KMS-11 (cell line): ENCODE measurements at regions not wholly inside any gene's neighbourhood (a gene's known extent, or its start where the extent isn't known, plus 50 kb on each side); places are given as distances from the start of the nearest gene placed in this dataset.

ENCODE experiments used
- H2AFZ ChIP-seq: fragments of 200-600 bp; sonication (generic); 2 replicates; pipeline ENCODE4 v1.6.1; 2016; ENCODE audit warnings: antibody characterized with exemption, mixed run types, low read depth
- H3K27ac ChIP-seq: fragments of 200-600 bp; sonication (generic); 2 replicates; pipeline ENCODE4 v1.6.1; 2016; ENCODE audit warnings: mild to moderate bottlenecking, mixed run types
- H3K27me3 ChIP-seq: fragments of 200-600 bp; sonication (generic); 2 replicates; pipeline ENCODE4 v1.6.1; 2017; ENCODE audit warnings: mild to moderate bottlenecking, low read depth, mixed run types, moderate library complexity; ENCODE audit not compliant: insufficient read depth
- H3K36me3 ChIP-seq: fragments of 200-600 bp; sonication (generic); 2 replicates; pipeline ENCODE4 v1.6.1; 2017; ENCODE audit warnings: mild to moderate bottlenecking, mixed run types; ENCODE audit not compliant: insufficient read depth
- H3K4me1 ChIP-seq: fragments of 200-600 bp; sonication (generic); 2 replicates; pipeline ENCODE4 v1.6.1; 2016; ENCODE audit warnings: mild to moderate bottlenecking, low read depth, mixed run types; ENCODE audit not compliant: poor library complexity, severe bottlenecking
- H3K4me2 ChIP-seq: fragments of 200-600 bp; sonication (generic); 2 replicates; pipeline ENCODE4 v1.7.0; 2016; ENCODE audit warnings: mild to moderate bottlenecking, mixed run types
- H3K4me3 ChIP-seq: fragments of 200-600 bp; sonication (generic); IDR thresholded peaks from 2 replicates; pipeline ENCODE4 v1.6.1; 2017; ENCODE audit warnings: low read depth, low read length, mixed read lengths; ENCODE audit not compliant: insufficient read depth
- H3K79me2 ChIP-seq: fragments of 200-600 bp; sonication (generic); 2 replicates; pipeline ENCODE4 v1.6.1; 2016; ENCODE audit warnings: low read depth, mixed run types; ENCODE audit not compliant: insufficient read depth
- H3K9ac ChIP-seq: fragments of 200-600 bp; sonication (generic); 2 replicates; pipeline ENCODE4 v1.6.1; 2016; ENCODE audit warnings: mild to moderate bottlenecking, mixed run types
- H4K20me1 ChIP-seq: fragments of 200-600 bp; sonication (generic); 2 replicates; pipeline ENCODE4 v1.6.1; 2016; ENCODE audit warnings: mild to moderate bottlenecking, mixed run types; ENCODE audit not compliant: insufficient read depth
- TF ChIP-seq, protein P1 (sequence below): fragments of 200-600 bp; sonication (generic); conservative IDR thresholded peaks from 2 replicates; pipeline ENCODE4 v1.6.1; 2017; ENCODE audit warnings: low read depth, mild to moderate bottlenecking, antibody characterized with exemption, low read length, moderate library complexity, mixed read lengths

GRCh38 chr3:23746441-23746840 lies 59.3 kb upstream of the UBE2E1 start:
- Histone ChIP-seq H3K4me2 (no peak overlapping the region), H4K20me1 (no peaks in the 10 kb centered on the region), H3K27ac (no peak overlapping the region), H3K4me1 (peaks cover 10% of the 10 kb centered on the region), H3K9ac (no peak overlapping the region), H3K36me3 (no peaks in the 10 kb centered on the region), H3K27me3 (no peaks in the 10 kb centered on the region), H3K4me3 (no peak overlapping the region), H3K79me2 (no peaks in the 10 kb centered on the region), H2AFZ (no peak overlapping the region)
- TF ChIP-seq, protein P1, sequence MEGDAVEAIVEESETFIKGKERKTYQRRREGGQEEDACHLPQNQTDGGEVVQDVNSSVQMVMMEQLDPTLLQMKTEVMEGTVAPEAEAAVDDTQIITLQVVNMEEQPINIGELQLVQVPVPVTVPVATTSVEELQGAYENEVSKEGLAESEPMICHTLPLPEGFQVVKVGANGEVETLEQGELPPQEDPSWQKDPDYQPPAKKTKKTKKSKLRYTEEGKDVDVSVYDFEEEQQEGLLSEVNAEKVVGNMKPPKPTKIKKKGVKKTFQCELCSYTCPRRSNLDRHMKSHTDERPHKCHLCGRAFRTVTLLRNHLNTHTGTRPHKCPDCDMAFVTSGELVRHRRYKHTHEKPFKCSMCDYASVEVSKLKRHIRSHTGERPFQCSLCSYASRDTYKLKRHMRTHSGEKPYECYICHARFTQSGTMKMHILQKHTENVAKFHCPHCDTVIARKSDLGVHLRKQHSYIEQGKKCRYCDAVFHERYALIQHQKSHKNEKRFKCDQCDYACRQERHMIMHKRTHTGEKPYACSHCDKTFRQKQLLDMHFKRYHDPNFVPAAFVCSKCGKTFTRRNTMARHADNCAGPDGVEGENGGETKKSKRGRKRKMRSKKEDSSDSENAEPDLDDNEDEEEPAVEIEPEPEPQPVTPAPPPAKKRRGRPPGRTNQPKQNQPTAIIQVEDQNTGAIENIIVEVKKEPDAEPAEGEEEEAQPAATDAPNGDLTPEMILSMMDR = no peak

DNA sequence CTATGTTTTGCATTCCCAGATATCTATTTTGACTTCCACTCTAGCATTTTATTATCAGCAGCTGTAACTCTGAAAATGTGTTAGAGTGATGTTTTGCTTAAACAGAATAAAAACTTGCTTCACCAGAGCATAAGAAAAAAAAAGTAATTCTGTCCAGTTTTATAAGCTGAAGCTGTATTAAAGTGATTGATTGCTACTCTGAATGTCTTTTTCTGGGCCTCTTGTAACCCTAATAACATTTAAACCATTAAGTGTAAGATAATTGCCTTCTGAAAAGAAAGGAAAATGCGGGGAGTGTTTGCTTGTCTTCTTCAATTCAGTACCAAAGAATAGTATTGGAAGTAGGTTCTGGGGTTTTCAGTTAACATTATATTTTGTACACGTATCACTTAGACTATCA lies 57.9 kb upstream of the UBE2E1 start:
- H3K9ac ChIP-seq = no peak overlapping the region
- H3K4me1 ChIP-seq = peaks cover 10% of the 10 kb centered on the region
- no peak overlapping the region for H3K27ac ChIP-seq
- H3K27me3 ChIP-seq = no peaks in the 10 kb centered on the region
- TF ChIP-seq, protein P1 = no peak
- H3K36me3 ChIP-seq = no peaks in the 10 kb centered on the region
- no peaks in the 10 kb centered on the region for H3K79me2 ChIP-seq
- H2AFZ ChIP-seq = no peak overlapping the region
- no peaks in the 10 kb centered on the region for H4K20me1 ChIP-seq
- no peak overlapping the region for H3K4me3 ChIP-seq
- no peak overlapping the region for H3K4me2 ChIP-seq

- H3K9ac ChIP-seq = no peak overlapping the region
- H3K79me2 ChIP-seq = no peaks in the 10 kb centered on the region
- H4K20me1 ChIP-seq = no peaks in the 10 kb centered on the region
- H3K36me3 ChIP-seq = no peaks in the 10 kb centered on the region
- H3K4me3 ChIP-seq = no peak overlapping the region
- H2AFZ ChIP-seq = no peak overlapping the region
- H3K4me1 ChIP-seq = peaks cover 10% of the 10 kb centered on the region
- TF ChIP-seq, protein P1 = no peak
- H3K27me3 ChIP-seq = no peaks in the 10 kb centered on the region
- no peak overlapping the region for H3K27ac ChIP-seq
- H3K4me2 ChIP-seq = no peak overlapping the region
Measured at GRCh38 chr3:23748398-23749110, 57.2 kb upstream of the UBE2E1 start.

- no peaks in the 10 kb centered on the region for H4K20me1 ChIP-seq
- H3K4me1 ChIP-seq = peaks cover 20% of the 10 kb centered on the region
- no peak overlapping the region for H3K4me3 ChIP-seq
- H3K4me2 ChIP-seq = no peak overlapping the region
- no peaks in the 10 kb centered on the region for H3K27me3 ChIP-seq
- no peak overlapping the region for H3K9ac ChIP-seq
- no peak overlapping the region for H2AFZ ChIP-seq
- no peaks in the 10 kb centered on the region for H3K79me2 ChIP-seq
- TF ChIP-seq, protein P1 = no peak
- no peaks in the 10 kb centered on the region for H3K36me3 ChIP-seq
- H3K27ac ChIP-seq = no peak overlapping the region
Measured at GRCh38 chr3:23749609-23750008, 56.1 kb upstream of the UBE2E1 start.
